Stomach smooth muscle (tissue), 2 donors: ENCODE measurements at regions not wholly inside any gene's neighbourhood (a gene's known extent, or its start where the extent isn't known, plus 50 kb on each side); places are given as distances from the start of the nearest gene placed in this dataset.

ENCODE experiments used
- H3K27ac ChIP-seq: one replicate; pipeline ENCODE4 v1.7.0; 2013; ENCODE audit warnings: mild to moderate bottlenecking, low read length, inconsistent platforms
- H3K27me3 ChIP-seq, 2 donors: one replicate each; pipeline ENCODE4 v1.7.0; 2013; ENCODE audit warnings: low read length in 2 of 2; ENCODE audit not compliant: insufficient read depth in 2 of 2, control insufficient read depth in 1 of 2
- H3K36me3 ChIP-seq, 2 donors: one replicate each; pipeline ENCODE4 v1.7.0; 2013; ENCODE audit warnings: low read length in 2 of 2; ENCODE audit not compliant: control insufficient read depth in 2 of 2, insufficient read depth in 2 of 2
- H3K4me1 ChIP-seq: one replicate; pipeline ENCODE4 v1.7.0; 2013; ENCODE audit warnings: low read length; ENCODE audit not compliant: control insufficient read depth, insufficient read depth
- H3K4me3 ChIP-seq, 2 donors: one replicate each; pipeline ENCODE4 v1.7.0; 2013; ENCODE audit warnings: low read length in 2 of 2
- H3K9ac ChIP-seq, 2 donors: one replicate each; pipeline ENCODE4 v1.7.0; 2013; ENCODE audit warnings: low read length in 2 of 2, mild to moderate bottlenecking in 1 of 2
- H3K9me3 ChIP-seq, 2 donors: one replicate each; pipeline ENCODE4 v1.7.0; 2013; ENCODE audit warnings: low read length in 2 of 2; ENCODE audit not compliant: control insufficient read depth in 2 of 2
- donor health status: healthy.
- donor health status: Pancreatic carcinoma.

GRCh38 chr2:234261736-234262135, 211.2 kb downstream of the SPP2 start:
- H3K4me1 ChIP-seq, result no peaks in the 10 kb centered on the region
- H3K9ac ChIP-seq, result no peak overlapping the region
- no peaks in the 10 kb centered on the region for H3K9me3 ChIP-seq
- H3K27me3 ChIP-seq, result no peaks in the 10 kb centered on the region
- no peak overlapping the region for H3K4me3 ChIP-seq
- no peak overlapping the region for H3K27ac ChIP-seq
- no peaks in the 10 kb centered on the region for H3K36me3 ChIP-seq

GRCh38 chr2:234259440-234259839, 208.9 kb downstream of the SPP2 start:
- H3K9me3 ChIP-seq, result no peaks in the 10 kb centered on the region
- no peak overlapping the region for H3K4me3 ChIP-seq
- H3K36me3 ChIP-seq, result no peaks in the 10 kb centered on the region
- H3K4me1 ChIP-seq, result no peaks in the 10 kb centered on the region
- no peak overlapping the region for H3K9ac ChIP-seq
- no peaks in the 10 kb centered on the region for H3K27me3 ChIP-seq
- H3K27ac ChIP-seq, result no peak overlapping the region

- no peak overlapping the region for H3K4me3 ChIP-seq
- H3K27ac ChIP-seq, result no peak overlapping the region
- H3K9ac ChIP-seq, result no peak overlapping the region
- H3K9me3 ChIP-seq, result no peaks in the 10 kb centered on the region
- no peaks in the 10 kb centered on the region for H3K27me3 ChIP-seq
- no peaks in the 10 kb centered on the region for H3K36me3 ChIP-seq
- no peaks in the 10 kb centered on the region for H3K4me1 ChIP-seq
Observed at GRCh38 chr2:234258562-234259141, 208.2 kb downstream of the SPP2 start.

- Histone ChIP-seq H3K4me3 (no peak overlapping the region), H3K27me3 (no peaks in the 10 kb centered on the region), H3K36me3 (no peaks in the 10 kb centered on the region), H3K27ac (no peak overlapping the region), H3K9ac (no peak overlapping the region), H3K4me1 (no peaks in the 10 kb centered on the region), H3K9me3 (no peaks in the 10 kb centered on the region)
Observed at GRCh38 chr2:234257859-234258561, 207.5 kb downstream of the SPP2 start.

- H3K4me3 ChIP-seq, result no peak overlapping the region
- no peak overlapping the region for H3K27ac ChIP-seq
- no peaks in the 10 kb centered on the region for H3K4me1 ChIP-seq
- no peaks in the 10 kb centered on the region for H3K36me3 ChIP-seq
- H3K9me3 ChIP-seq, result no peaks in the 10 kb centered on the region
- peaks cover 0 to under 1% of the 10 kb centered on the region in 2 donors for H3K27me3 ChIP-seq
- H3K9ac ChIP-seq, result no peak overlapping the region
Observed at GRCh38 chr2:234256516-234256915, 206.0 kb downstream of the SPP2 start.

GRCh38 chr2:234254783-234255521, 204.4 kb downstream of the SPP2 start:
- no peak overlapping the region for H3K9ac ChIP-seq
- H3K4me3 ChIP-seq, result no peak overlapping the region
- no peak overlapping the region for H3K27ac ChIP-seq
- H3K4me1 ChIP-seq, result no peaks in the 10 kb centered on the region
- peaks cover 0 to 3% of the 10 kb centered on the region in 2 donors for H3K27me3 ChIP-seq
- H3K36me3 ChIP-seq, result no peaks in the 10 kb centered on the region
- no peaks in the 10 kb centered on the region for H3K9me3 ChIP-seq

GRCh38 chr2:234252772-234253171, 202.3 kb downstream of the SPP2 start:
- no peaks in the 10 kb centered on the region for H3K9me3 ChIP-seq
- H3K27ac ChIP-seq, result no peak overlapping the region
- H3K4me1 ChIP-seq, result no peaks in the 10 kb centered on the region
- no peaks in the 10 kb centered on the region for H3K36me3 ChIP-seq
- H3K4me3 ChIP-seq, result no peak overlapping the region
- no peak overlapping the region for H3K9ac ChIP-seq
- H3K27me3 ChIP-seq, result peaks cover 0 to 5% of the 10 kb centered on the region in 2 donors

- no peaks in the 10 kb centered on the region for H3K4me1 ChIP-seq
- no peak overlapping the region for H3K27ac ChIP-seq
- H3K4me3 ChIP-seq, result no peak overlapping the region
- H3K9ac ChIP-seq, result no peak overlapping the region
- peaks cover 0 to 5% of the 10 kb centered on the region in 2 donors for H3K27me3 ChIP-seq
- H3K36me3 ChIP-seq, result no peaks in the 10 kb centered on the region
- H3K9me3 ChIP-seq, result no peaks in the 10 kb centered on the region
Observed at GRCh38 chr2:234251326-234252271, 201.1 kb downstream of the SPP2 start.

- Histone ChIP-seq H3K4me3 (no peak overlapping the region), H3K27ac (no peak overlapping the region), H3K4me1 (no peaks in the 10 kb centered on the region), H3K36me3 (no peaks in the 10 kb centered on the region), H3K27me3 (peaks cover 0 to 5% of the 10 kb centered on the region in 2 donors), H3K9me3 (no peaks in the 10 kb centered on the region), H3K9ac (no peak overlapping the region)
Observed at GRCh38 chr2:234250926-234251325, 200.4 kb downstream of the SPP2 start.

- no peak overlapping the region for H3K9ac ChIP-seq
- no peaks in the 10 kb centered on the region for H3K9me3 ChIP-seq
- peaks cover 0 to 5% of the 10 kb centered on the region in 2 donors for H3K27me3 ChIP-seq
- H3K4me1 ChIP-seq, result no peaks in the 10 kb centered on the region
- H3K36me3 ChIP-seq, result no peaks in the 10 kb centered on the region
- no peak overlapping the region for H3K27ac ChIP-seq
- no peak overlapping the region for H3K4me3 ChIP-seq
Observed at GRCh38 chr2:234249873-234250272, 199.4 kb downstream of the SPP2 start.
